H9 (cell line): ENCODE measurements at regions not wholly inside any gene's neighbourhood (a gene's known extent, or its start where the extent isn't known, plus 50 kb on each side); places are given as distances from the start of the nearest gene placed in this dataset.

Experiments used
- DNase-seq: peaks from one replicate; pipeline ENCODE4 v3.0.0-alpha.2; 2017
- H2AFZ ChIP-seq: one replicate; pipeline ENCODE4 v1.6.1; 2013; ENCODE audit warnings: mild to moderate bottlenecking, low read length, control low read depth, moderate library complexity
- H2AK5ac ChIP-seq: 2 replicates; pipeline ENCODE4 v1.6.1; 2013; ENCODE audit warnings: low read length, control low read depth, mixed read lengths; ENCODE audit not compliant: insufficient read length
- H2BK120ac ChIP-seq: one replicate; pipeline ENCODE4 v1.6.1; 2013; ENCODE audit warnings: low read depth, mild to moderate bottlenecking, low read length, control low read depth, inconsistent platforms; ENCODE audit not compliant: poor library complexity, severe bottlenecking
- H2BK12ac ChIP-seq: 2 replicates; pipeline ENCODE4 v1.6.1; 2013; ENCODE audit warnings: low read length, control low read depth, mixed read lengths, low read depth; ENCODE audit not compliant: insufficient read length
- H2BK15ac ChIP-seq: 2 replicates; pipeline ENCODE4 v1.6.1; 2013; ENCODE audit warnings: low read depth, low read length, control low read depth
- H2BK20ac ChIP-seq: one replicate; pipeline ENCODE4 v1.6.1; 2013; ENCODE audit warnings: low read depth, mild to moderate bottlenecking, low read length, control low read depth, inconsistent platforms; ENCODE audit not compliant: poor library complexity, severe bottlenecking
- H2BK5ac ChIP-seq: 2 replicates; pipeline ENCODE4 v1.6.1; 2013; ENCODE audit warnings: low read length, control low read depth, mixed read lengths; ENCODE audit not compliant: insufficient read length
- H3K14ac ChIP-seq: 2 replicates; pipeline ENCODE4 v1.6.1; 2013; ENCODE audit warnings: low read length, control low read depth; ENCODE audit not compliant: insufficient read depth
- H3K18ac ChIP-seq: 2 replicates; pipeline ENCODE4 v1.6.1; 2013; ENCODE audit warnings: low read depth, mild to moderate bottlenecking, mixed read lengths, low read length, control low read depth; ENCODE audit not compliant: insufficient read length
- H3K23ac ChIP-seq: 2 replicates; pipeline ENCODE4 v1.6.1; 2013; ENCODE audit warnings: low read length, control low read depth, mixed read lengths, low read depth; ENCODE audit not compliant: insufficient read length
- H3K23me2 ChIP-seq: 2 replicates; pipeline ENCODE4 v1.6.1; 2013; ENCODE audit warnings: low read depth, mild to moderate bottlenecking, mixed read lengths, low read length, control low read depth; ENCODE audit not compliant: insufficient read length, poor library complexity, severe bottlenecking
- H3K27ac ChIP-seq: 2 replicates; pipeline ENCODE4 v1.5.1; 2013; ENCODE audit warnings: low read length, control low read depth, mixed read lengths, low read depth; ENCODE audit not compliant: insufficient read length
- H3K27me3 ChIP-seq: 2 replicates; pipeline ENCODE4 v1.6.1; 2013; ENCODE audit warnings: low read length, control low read depth, inconsistent platforms; ENCODE audit not compliant: insufficient read depth
- H3K4ac ChIP-seq: 2 replicates; pipeline ENCODE4 v1.6.1; 2013; ENCODE audit warnings: low read depth, mild to moderate bottlenecking, control low read depth, inconsistent platforms, low read length, moderate library complexity
- H3K4me1 ChIP-seq: 2 replicates; pipeline ENCODE4 v1.6.1; 2013; ENCODE audit warnings: low read length, control low read depth, inconsistent platforms; ENCODE audit not compliant: insufficient read depth
- H3K4me2 ChIP-seq: 2 replicates; pipeline ENCODE4 v1.6.1; 2013; ENCODE audit warnings: low read length, control low read depth, mixed read lengths; ENCODE audit not compliant: insufficient read length, insufficient read depth
- H3K56ac ChIP-seq: 2 replicates; pipeline ENCODE4 v1.6.1; 2013; ENCODE audit warnings: low read depth, mild to moderate bottlenecking, mixed read lengths, low read length, control low read depth; ENCODE audit not compliant: insufficient read length
- H3K79me1 ChIP-seq: 2 replicates; pipeline ENCODE4 v1.6.1; 2013; ENCODE audit warnings: low read depth, mild to moderate bottlenecking, moderate library complexity, low read length, control low read depth, inconsistent platforms; ENCODE audit not compliant: insufficient read depth, poor library complexity, severe bottlenecking
- H3K79me2 ChIP-seq: 2 replicates; pipeline ENCODE4 v1.6.1; 2013; ENCODE audit warnings: low read length, control low read depth, inconsistent platforms; ENCODE audit not compliant: insufficient read depth
- H3K9ac ChIP-seq: 2 replicates; pipeline ENCODE4 v1.6.1; 2013; ENCODE audit warnings: low read length, control low read depth, mixed read lengths; ENCODE audit not compliant: insufficient read length; ENCODE audit errors: extremely low read depth
- H3K9me3 ChIP-seq: one replicate; pipeline ENCODE4 v1.6.1; 2013; ENCODE audit warnings: low read depth, low read length, inconsistent platforms; ENCODE audit not compliant: control insufficient read depth
- H3T11ph ChIP-seq: one replicate; pipeline ENCODE4 v1.6.1; 2013; ENCODE audit warnings: mild to moderate bottlenecking, low read length, control low read depth, inconsistent platforms
- H4K20me1 ChIP-seq: one replicate; pipeline ENCODE4 v1.6.1; 2013; ENCODE audit not compliant: control insufficient read depth, insufficient read length, insufficient read depth
- H4K5ac ChIP-seq: 2 replicates; pipeline ENCODE4 v1.6.1; 2013; ENCODE audit warnings: low read depth, mild to moderate bottlenecking, mixed read lengths, low read length, control low read depth; ENCODE audit not compliant: insufficient read length
- H4K8ac ChIP-seq: replicated peaks from 2 replicates; pipeline ENCODE4 v1.6.1; 2013; ENCODE audit warnings: low read length, control low read depth, mixed read lengths, low read depth; ENCODE audit not compliant: insufficient read length
- H4K91ac ChIP-seq: 2 replicates; pipeline ENCODE4 v1.6.1; 2013; ENCODE audit warnings: low read depth, mild to moderate bottlenecking, moderate library complexity, mixed read lengths, low read length, control low read depth; ENCODE audit not compliant: insufficient read length
- H3K27ac Mint-ChIP-seq, 3 experiments: 2 replicates in 2 of 3; 3 replicates in 1 of 3; pipeline ENCODE4 v1.8.0; 2020 to 2021; ENCODE audit warnings: mixed read lengths in 3 of 3, mild to moderate bottlenecking in 1 of 3, moderate library complexity in 1 of 3
- H3K27me3 Mint-ChIP-seq: 2 replicates; pipeline ENCODE4 v1.8.0; 2021; ENCODE audit warnings: low read depth, mild to moderate bottlenecking, moderate library complexity, mixed read lengths
- H3K36me3 Mint-ChIP-seq, 3 experiments: 2 replicates in 2 of 3; 3 replicates in 1 of 3; pipeline ENCODE4 v1.8.0; 2020 to 2021; ENCODE audit warnings: low read depth in 3 of 3, mixed read lengths in 3 of 3; ENCODE audit not compliant: insufficient read depth in 1 of 3
- H3K4me1 Mint-ChIP-seq, 2 experiments: 2 replicates each; pipeline ENCODE4 v1.8.0; 2020; ENCODE audit warnings: mixed read lengths in 2 of 2
- H3K4me3 Mint-ChIP-seq, 2 experiments: 2 replicates in 1 of 2; 3 replicates in 1 of 2; pipeline ENCODE4 v1.8.0; 2020 to 2021; ENCODE audit warnings: mild to moderate bottlenecking in 2 of 2, mixed read lengths in 2 of 2, moderate library complexity in 1 of 2
- H3K9me3 Mint-ChIP-seq, 2 experiments: 2 replicates in 1 of 2; 3 replicates in 1 of 2; pipeline ENCODE4 v1.8.0; 2020; ENCODE audit warnings: mild to moderate bottlenecking in 2 of 2, mixed read lengths in 2 of 2, moderate library complexity in 1 of 2
- WGBS: extraction: QIAGEN DNeasy Blood & Tissue Kit; methylation state at CpG from one replicate; pipeline ENCODE4 v1.1.7; 2013; ENCODE audit warnings: missing lambda C conversion rate, low lambda C conversion rate, mixed read lengths; ENCODE audit not compliant: insufficient read length; ENCODE audit errors: extremely low coverage; 5-methylcytosine and 5-hydroxymethylcytosine counted together
- TF ChIP-seq, protein P1 (sequence below): fragments of 200-600 bp; sonication (generic); conservative IDR thresholded peaks from 3 replicates; pipeline ENCODE4 v1.8.0; 2021; ENCODE audit warnings: antibody characterized with exemption, mild to moderate bottlenecking

DNA sequence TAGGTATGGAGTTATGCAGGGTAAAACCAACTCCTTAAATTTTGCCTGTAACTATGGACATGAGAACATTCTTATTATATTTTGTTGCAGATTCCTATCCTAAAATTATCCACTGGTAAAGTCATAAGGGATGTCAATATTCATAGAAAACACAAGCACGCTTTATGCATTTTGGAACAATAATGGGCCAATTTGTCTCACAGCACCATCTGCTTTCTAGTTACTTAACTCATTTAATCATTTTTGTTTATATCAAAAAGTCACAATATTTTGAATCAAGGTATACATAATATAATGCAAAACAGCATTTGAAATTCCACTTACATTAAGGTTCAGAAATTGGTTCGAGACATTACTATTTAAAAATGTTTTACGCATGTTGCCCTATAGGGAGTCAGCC lies 203.0 kb downstream of the GABRG1 start:
- Histone ChIP-seq H2BK15ac (no peak overlapping the region), H2BK5ac (no peak overlapping the region), H3K56ac (no peak overlapping the region), H3K4me1 (no peaks in the 10 kb centered on the region), H4K8ac (no peak overlapping the region), H2AK5ac (no peak overlapping the region), H3K23me2 (no peaks in the 10 kb centered on the region), H4K91ac (no peak overlapping the region), H2BK20ac (no peak overlapping the region), H4K5ac (no peak overlapping the region), H3K9me3 (no peaks in the 10 kb centered on the region), H3K27ac (no peak overlapping the region), H3T11ph (no peak overlapping the region), H2BK120ac (no peak overlapping the region), H3K23ac (no peak overlapping the region), H3K14ac (no peak overlapping the region), H2BK12ac (no peak overlapping the region), H2AFZ (no peak overlapping the region), H3K18ac (no peak overlapping the region), H3K4ac (no peak overlapping the region), H3K79me1 (no peaks in the 10 kb centered on the region), H3K79me2 (no peaks in the 10 kb centered on the region), H3K27me3 (no peaks in the 10 kb centered on the region), H3K4me2 (no peak overlapping the region), H4K20me1 (no peaks in the 10 kb centered on the region), H3K9ac (no peak overlapping the region)
- DNase-seq, result no peak
- WGBS, result no CpG with 5 or more reads among the region's 3 CpGs
- Mint-ChIP-seq H3K9me3 (peaks cover 0 to 5% of the 10 kb centered on the region in 2 experiments; a peak in 3 of 5 replicates), H3K4me3 (no peak overlapping the region), H3K36me3 (peaks cover 0 to 2% (median 0%) of the 10 kb centered on the region in 3 experiments; a peak in 1 of 7 replicates), H3K27ac (no peak overlapping the region), H3K27me3 (no peaks in the 10 kb centered on the region), H3K4me1 (peaks cover 0 to 3% of the 10 kb centered on the region in 2 experiments; a peak in 2 of 4 replicates)
- TF ChIP-seq, protein P1, sequence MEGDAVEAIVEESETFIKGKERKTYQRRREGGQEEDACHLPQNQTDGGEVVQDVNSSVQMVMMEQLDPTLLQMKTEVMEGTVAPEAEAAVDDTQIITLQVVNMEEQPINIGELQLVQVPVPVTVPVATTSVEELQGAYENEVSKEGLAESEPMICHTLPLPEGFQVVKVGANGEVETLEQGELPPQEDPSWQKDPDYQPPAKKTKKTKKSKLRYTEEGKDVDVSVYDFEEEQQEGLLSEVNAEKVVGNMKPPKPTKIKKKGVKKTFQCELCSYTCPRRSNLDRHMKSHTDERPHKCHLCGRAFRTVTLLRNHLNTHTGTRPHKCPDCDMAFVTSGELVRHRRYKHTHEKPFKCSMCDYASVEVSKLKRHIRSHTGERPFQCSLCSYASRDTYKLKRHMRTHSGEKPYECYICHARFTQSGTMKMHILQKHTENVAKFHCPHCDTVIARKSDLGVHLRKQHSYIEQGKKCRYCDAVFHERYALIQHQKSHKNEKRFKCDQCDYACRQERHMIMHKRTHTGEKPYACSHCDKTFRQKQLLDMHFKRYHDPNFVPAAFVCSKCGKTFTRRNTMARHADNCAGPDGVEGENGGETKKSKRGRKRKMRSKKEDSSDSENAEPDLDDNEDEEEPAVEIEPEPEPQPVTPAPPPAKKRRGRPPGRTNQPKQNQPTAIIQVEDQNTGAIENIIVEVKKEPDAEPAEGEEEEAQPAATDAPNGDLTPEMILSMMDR, result no peak
